HG03354 (cell line): ENCODE measurements at regions not wholly inside any gene's neighbourhood (a gene's known extent, or its start where the extent isn't known, plus 50 kb on each side); places are given as distances from the start of the nearest gene placed in this dataset.
"Not testable (repeated sequence)": the region's sequence is repeated elsewhere in the genome, so short reads cannot be mapped to it uniquely, and the experiment has no call there.

Experiments
- ATAC-seq: cut with Tn5 transposase; IDR thresholded peaks from one replicate; pipeline ENCODE4 v1.9.1; 2021; ENCODE audit warnings: mild to moderate bottlenecking; ENCODE audit not compliant: unreplicated experiment, poor library complexity, severe bottlenecking

DNA sequence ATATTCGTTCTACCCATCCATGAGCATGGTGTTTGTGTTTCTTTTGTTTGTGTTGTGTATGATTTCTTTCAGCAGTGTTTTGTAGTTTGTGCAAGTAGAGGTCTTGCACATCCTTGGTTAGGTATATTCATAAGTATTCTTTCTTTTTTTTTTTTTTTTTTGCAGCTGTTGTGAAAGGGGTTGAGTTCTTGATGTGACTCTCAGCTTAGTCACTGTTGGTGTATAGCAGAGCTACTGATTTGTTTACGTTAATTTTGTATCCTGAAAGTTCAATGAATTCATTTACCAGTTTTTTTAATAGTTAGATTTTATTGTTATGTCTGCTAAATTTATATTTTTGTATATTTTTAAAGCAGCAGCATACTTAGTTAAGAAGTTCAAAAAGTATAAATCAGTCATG is 834.4 kb upstream of the NRXN1 start:
- no peak for ATAC-seq

DNA sequence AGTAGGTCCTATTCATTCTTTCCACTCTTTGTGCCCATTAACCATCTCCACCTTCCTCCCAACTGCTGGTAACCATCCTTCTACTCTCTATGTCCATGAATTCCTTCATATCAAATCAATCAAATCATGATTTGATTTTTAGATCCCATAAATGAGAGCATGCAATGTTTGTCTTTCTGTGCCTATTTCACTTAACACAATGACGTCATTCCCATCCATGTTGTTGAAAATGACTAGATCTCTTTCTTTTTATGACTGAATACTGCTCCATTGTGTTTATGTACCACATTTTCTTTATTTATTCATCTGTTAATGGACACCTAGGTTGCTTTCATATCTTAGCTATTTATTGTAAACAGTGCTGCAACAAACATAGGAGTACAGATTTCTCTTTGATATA is 827.3 kb upstream of the NRXN1 start:
- ATAC-seq, result no peak

DNA sequence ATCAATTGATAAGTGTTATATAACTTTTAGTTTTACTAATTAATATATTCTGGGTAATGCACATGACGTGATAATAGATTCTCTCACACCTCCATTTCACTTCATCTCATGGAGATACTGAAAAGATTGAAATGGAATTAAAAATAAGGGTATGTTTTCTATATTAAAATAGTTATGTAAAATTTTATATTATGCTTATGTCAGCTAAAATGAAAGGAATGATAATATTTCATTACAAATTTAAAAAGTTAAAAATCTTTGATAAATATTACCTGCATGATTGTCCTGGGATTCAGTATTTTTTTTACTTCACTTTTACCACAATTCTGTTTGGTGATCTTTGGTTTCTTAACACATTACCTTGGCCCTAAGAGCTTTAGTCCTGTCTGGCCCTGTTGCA is 823.8 kb upstream of the NRXN1 start:
- no peak for ATAC-seq

DNA sequence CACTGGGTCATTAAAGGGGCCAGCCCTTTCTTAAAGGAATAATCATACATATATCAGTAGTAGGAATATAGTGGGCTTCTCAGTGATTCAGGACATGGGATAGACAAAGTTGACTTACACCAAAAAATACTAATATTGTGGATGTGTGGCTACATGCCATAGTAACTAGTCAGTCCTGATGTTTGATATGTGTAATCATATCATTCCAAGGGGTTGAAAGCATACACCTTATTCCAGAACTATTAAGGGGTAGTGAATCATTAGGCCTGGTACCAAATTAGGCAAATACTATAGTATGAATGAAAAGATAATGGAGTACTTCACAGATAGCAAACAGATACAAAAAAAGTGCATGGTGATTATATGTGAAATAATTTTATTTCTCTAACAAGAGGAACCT is 814.9 kb upstream of the NRXN1 start:
- ATAC-seq, result no peak

DNA sequence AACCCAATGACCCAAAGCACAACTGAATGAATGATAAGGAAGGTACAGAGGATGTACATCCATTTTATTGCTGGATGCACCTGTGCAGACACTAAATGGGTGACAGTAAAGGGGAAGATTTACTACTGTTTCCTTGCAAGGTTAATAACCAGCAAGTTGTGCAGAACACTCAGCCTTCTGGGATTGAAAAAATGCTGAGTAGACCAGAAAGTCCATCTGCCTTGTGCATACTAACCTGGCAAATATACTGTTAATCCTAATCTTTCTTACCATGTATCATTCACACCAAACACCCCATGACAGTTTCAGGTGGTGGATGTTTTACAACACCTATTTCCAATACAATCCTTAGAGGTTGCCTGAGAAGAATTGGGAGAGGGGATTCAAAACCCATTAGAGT is 814.1 kb upstream of the NRXN1 start:
- ATAC-seq, result no peak

DNA sequence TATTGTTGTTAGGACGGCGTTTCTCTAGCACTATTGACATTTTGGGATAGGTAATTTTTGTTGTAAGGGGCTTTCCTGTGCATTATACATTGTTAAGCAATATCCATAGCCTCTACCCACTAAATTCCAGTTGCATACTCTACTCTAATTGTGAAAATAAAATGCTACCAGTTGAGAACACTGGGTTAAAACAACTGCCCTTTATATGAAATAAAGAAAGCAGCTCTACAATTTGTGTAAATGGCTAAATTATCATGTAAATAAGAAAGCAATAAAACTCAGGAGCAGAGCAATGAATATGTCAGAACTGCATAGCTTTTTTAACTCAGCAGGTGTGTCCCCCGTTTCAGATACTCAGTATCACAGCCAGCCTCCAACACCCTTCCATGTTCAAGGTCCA is 812.7 kb upstream of the NRXN1 start:
- no peak for ATAC-seq

DNA sequence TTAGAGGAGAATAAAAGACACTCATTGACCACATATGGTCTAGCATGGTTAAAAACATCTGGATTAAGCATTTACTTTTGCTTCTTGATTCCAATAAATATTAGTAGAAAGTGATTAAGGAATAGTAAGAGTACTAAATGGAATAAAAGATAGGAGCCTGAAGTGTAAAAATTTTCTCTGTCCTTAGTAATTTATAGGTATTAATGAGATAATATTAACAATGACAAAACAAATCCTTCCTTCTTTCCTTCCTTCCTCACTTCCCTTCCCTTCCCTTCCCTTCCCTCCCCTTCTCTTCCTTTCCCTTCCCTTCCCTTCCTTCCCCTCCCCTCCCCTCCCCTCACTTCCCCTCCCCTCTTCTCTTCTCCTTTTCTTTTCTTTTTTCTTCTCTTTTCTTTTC is 797.5 kb upstream of the NRXN1 start:
- ATAC-seq, result no peak

DNA sequence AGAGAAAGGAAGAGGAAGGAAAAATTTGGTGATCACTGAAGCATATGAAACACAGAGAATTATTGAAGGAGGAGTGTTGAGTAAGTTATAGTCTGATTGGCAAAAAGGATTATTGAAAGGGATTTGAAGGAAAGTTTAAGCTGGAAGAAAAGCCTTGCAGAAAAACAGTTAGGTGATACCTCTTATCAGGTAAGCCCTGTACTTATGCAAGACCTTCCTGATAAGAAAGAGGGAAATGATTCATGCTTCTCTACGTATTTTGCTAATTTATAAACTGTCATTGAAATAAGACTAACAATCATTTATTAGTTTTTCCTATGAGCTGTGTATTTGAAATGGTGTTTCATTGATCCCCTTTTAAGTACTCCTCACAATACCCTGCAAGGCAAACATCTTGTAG is 793.9 kb upstream of the NRXN1 start:
- ATAC-seq, result no peak

DNA sequence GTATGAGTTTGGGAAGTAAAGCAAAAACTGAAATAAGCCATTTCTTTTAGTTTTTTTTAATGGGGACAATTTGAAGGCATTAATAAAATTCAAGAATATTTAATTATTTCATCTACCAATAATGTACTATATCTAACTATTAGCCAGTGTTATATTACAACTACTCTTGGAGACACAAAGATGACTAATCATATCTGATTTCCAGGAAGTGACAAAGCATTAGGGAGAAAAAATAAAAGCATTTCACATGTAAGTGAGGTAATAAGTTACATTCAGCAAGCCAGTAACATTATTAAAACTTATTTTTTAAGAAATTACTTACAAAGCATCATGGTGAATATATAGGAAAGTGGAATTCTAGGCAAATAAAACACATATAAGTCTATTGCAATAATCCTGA is 781.3 kb upstream of the NRXN1 start:
- ATAC-seq, result no peak

DNA sequence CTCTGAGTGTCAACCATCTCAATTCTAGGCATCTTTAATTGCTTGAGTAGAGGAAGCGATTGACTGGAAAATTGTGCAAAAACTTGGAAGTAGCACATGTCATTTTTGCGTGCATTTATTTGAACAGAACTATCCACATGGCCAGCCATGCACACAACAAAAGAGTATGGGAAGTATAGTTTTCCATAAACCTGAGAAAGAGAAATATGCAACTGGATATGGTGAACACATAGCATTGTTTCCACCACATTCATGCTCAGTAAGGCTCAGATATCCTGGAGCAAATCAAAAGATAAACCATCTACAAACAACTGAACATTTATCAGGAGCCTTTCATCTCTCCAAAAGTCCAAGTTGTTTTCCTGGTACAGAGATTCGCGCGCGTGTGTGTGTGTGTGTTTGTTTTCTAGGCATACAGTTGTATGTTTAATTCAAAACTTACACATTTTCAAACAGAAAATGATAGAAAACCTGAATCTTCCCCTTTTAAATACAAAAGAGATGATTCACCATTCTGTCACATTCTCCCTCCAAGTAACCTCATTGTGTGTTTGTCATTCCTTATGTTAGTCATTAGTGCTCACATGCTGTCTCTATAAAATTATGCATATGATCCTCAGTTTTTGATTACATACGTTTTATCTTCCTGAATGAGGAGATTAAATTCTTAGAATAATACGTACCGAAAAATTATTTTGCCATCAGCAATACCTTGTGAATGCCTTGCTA is 780.4 kb upstream of the NRXN1 start:
- ATAC-seq, result no peak

DNA sequence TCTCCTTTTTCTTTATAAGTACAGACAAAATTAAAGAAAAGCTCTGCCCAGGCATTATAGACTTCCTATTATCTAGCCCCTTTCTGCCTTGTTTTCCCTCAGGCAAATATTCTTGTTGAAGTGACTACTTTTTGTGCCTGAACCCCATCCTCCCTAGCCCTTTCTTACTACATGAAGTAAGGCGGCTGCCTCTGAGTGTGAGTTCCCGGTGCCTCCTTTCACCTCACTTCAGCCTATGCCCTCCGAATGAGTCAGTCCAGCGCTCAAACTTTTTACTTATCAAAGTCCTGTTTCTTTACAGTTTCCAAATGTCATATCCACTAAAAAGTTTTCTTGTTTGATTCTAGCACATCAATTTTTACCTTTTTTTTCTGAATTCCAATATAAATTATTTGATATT is 778.3 kb upstream of the NRXN1 start:
- ATAC-seq, result no peak

DNA sequence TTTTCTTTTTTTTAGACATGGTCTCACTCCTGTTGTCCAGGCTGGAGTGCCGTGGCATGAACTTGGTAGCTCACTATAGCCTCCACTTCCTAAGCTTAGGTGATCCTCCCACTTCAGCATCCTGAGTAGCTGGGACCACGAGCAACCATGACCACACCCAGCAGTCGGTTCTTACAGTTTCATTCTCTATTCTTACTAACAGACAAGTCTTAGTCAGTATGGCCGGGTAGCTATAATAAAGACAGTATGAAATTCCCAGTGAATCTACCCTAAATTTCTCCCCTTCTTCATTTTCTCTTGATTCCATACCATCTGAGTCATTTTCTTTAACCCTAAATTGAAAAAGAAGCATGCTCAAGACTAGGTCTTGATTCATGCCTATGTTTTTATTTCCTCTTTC is 775.3 kb upstream of the NRXN1 start:
- ATAC-seq, result no peak

DNA sequence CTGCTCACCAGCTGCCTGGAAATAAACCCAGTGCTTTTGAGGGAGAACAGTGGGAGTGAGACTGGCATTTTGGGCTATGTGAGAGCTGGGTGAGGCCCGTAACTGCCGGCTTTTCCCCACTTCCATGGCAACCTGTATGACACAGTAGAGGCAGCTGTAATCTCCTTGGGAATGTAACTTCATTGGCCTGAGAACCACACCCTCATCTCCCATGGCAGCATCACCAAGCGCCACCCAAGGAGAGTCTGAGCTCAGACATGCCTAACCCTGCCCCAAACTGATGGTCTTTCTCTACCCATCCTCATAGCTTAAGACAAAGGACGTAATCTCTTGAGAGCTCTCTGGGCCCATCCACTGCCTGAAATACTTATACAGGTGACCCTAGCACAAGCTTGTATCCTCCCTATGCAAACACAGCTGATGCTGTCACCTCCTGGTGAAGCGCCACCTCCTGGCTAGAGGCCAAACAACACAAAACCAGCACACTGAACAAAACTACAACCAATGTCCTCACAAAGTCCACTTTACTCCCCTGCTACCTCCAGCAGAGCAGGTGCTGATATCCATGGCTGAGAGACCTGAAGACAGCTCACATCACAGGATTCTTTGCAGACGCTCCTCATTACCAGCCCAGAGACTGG is 763.4 kb upstream of the NRXN1 start:
- no peak for ATAC-seq

DNA sequence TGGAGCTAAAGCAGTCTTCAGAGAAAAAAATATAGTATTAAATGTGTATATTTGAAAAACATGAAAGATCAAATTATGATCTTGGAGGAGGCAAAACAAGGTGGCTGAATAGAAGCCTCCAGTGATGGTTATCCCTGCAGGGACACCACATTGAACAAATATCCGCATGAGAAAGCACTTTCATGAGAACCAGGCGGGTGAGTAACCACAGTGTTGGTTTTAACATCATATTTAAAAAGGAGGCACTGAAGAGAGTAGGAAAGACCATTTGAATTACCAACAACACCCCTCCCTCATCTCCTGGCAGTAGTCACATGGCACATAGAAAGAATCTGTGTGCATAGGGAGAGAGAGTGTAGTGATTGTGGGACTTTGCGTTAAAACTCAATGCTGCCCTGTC is 759.6 kb upstream of the NRXN1 start:
- no peak for ATAC-seq

DNA sequence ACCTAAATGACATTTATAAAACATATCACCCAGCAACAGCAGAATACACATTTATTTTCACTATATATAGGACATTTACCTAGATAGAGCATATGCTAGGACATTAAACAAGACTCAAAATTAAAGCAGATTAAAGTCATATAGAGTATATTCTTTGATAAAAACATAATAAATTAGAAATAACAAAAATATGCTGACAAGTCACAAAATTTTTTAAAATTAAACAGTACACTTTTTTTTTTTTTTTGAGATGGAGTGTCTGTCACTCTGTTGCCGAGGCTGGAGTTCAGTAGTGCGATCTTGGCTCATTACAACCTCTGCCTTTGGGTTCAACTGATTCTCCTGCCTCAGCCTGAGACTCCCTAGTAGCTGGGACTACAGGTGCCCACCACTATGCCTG is 758.9 kb upstream of the NRXN1 start:
- no peak for ATAC-seq

DNA sequence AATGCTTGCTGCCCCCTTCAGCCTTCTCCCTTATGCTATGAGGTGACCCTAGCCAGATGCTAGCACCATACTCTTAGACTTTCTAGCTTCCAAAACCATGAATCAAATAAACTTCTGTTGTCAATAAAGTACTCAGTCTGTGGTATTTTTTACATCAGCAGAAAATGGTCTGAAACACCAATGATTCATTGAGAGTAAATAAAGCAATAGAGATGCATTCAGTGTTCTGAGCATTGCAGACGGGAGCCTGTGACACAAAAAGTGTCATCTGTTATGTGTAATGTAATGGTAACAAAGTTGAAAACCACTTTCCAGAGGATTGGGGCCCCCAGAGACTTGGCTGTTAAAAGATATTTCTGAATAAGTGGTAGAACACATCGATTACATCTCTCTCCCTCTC is 758.0 kb upstream of the NRXN1 start:
- ATAC-seq, result no peak

DNA sequence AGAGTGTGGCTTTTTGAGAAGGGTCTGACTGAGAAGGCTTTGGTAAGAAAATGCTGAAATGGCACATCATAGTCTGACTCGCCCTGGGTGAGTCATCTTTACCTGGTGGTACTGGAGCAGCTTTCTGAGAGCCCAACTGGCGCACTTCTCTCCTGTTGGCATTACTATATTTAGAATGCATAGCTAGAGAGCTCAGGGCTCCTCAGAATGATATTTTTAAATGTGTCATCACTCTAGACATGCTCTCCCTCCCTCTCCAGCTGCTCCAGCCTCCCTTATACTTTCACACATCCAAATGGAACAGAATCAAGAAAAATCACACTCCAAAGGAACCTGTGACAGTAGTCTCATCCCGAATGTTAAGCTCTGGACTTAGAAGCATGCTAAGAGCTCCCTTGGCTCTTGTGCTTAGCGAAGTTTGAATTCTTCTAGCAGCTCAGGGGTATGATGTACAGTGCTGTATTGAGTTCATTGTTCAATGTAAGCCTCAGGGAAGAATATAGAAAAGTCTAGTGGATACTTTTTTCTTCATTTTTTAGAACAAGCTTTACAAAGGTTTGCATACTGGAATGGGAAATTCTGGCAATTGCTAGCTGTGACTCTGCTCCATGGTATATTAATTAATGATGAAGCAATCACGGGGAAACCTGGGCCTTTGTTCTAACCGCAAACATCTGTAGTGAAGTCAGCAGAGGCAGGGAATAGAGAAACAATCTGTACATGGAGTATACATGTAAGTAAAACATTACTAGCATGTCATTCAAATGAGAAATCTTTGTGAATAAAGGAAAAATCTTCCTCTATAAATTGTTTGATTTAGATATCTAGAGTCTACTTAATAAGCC is 751.2 kb upstream of the NRXN1 start:
- ATAC-seq, result no peak

DNA sequence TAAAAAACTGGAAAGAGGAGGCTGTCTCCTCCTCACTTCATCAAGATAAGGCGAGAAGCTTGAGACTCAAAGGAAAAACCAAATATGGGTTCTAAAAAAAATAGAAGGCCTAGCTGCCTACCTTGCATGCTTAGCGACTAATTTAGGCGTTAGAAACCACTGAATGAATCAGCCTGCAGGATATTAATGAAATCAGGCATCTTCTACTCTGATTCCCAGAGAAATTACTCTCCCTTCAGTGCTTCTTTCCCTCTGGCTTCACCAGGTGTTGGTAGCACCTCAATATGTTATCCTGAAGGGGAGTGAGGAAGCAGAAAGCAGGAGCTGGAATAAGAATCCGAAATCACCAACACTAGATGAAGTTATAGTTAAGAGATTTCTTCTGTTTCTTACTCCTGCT is 749.8 kb upstream of the NRXN1 start:
- ATAC-seq, result no peak

DNA sequence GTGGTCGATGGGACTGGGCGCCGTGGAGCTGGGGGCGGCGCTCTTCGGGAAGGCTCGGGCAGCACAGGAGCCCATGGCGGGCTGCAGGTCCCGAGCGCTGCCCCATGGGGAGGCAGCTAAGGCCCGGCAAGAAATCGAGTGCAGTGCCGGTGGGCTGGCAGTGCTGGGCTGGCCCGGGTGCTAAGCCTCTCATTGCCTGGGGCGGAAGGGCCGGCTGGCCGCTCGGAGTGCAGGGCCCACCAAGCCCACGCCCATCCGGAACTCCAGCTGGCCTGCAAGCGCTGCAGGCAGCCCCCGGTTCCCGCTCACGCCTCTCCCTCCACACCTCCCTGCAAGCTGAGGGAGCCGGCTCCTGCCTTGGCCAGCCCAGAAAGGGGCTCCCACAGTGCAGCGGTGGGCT is 748.4 kb upstream of the NRXN1 start:
- no peak for ATAC-seq

DNA sequence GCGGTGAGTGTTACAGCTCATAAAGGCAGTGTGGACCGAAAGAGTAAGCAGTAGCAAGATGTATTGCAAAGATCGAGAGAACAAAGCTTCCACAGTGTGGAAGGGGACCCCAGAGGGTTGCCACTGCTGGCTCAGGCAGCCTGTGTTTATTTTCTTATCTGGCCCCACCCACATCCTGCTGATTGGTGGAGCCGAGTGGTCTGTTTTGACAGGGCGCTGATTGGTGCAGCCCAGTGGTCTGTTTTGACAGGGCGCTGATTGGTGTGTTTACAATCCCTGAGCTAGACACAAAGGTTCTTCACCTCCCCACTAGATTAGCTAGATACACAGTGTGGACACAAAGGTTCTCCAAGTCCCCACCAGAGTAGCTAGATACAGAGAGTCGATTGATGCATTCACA is 747.8 kb upstream of the NRXN1 start:
- not testable (repeated sequence) for ATAC-seq

DNA sequence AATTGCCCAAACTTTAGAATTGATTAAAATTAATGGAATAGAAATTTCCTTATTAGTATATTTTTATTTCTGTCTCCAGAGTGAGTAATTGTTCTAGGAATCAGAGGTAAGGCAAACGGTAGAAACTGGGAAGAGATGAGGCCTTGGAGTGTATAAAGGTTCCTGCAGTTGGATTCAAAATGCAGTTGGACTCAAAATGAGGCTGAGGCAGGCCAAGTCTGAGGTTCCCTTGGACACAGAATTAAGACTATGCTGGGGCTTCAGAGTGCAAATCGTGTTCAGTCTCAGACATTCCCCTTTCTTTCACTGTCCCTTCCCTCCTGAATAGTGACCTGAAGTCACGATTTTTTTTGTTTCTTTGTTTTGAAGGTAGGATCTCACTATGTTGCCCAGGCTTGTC is 746.9 kb upstream of the NRXN1 start:
- no peak for ATAC-seq
